ENCODE measurements at regions not wholly inside any gene's neighbourhood (a gene's known extent, or its start where the extent isn't known, plus 50 kb on each side); places are given as distances from the start of the nearest gene placed in this dataset.
"Not testable (repeated sequence)": the region's sequence is repeated elsewhere in the genome, so short reads cannot be mapped to it uniquely, and the experiment has no call there.

GRCh38 chrX:46165411-46165810 is 379.8 kb downstream of the ZNF674 start:
- in situ Hi-C loops (cut with MboI; ENCODE audit: low pct_unique_long_range_greater_than_20kb, low sequenced_read_pairs, unreplicated experiment): no loop called here

GRCh38 chrX:46152756-46153155 is 392.5 kb downstream of the ZNF674 start:
- no peak for DNase-seq (ENCODE audit: low spot score)
- no peak for TF ChIP-seq CTCF (IDR thresholded peaks at IDR 0.05; ENCODE audit: extremely low read depth, insufficient read depth, missing control alignments)
- in situ Hi-C loops (cut with MboI; ENCODE audit: low pct_unique_long_range_greater_than_20kb, low sequenced_read_pairs, unreplicated experiment): no loop called here

More at GRCh38 chrX:46165411-46165810, 379.8 kb downstream of the ZNF674 start:
- DNase-seq (ENCODE audit: low spot score): no peak
- no peak for TF ChIP-seq CTCF (IDR thresholded peaks at IDR 0.05; ENCODE audit: extremely low read depth, insufficient read depth, missing control alignments)

GRCh38 chrX:46151332-46151731 is 393.9 kb downstream of the ZNF674 start:
- in situ Hi-C loops (cut with MboI; ENCODE audit: low pct_unique_long_range_greater_than_20kb, low sequenced_read_pairs, unreplicated experiment); DNase-seq (ENCODE audit: low spot score): not testable (repeated sequence)

GRCh38 chrX:46144566-46144965 is 400.7 kb downstream of the ZNF674 start:
- DNase-seq (ENCODE audit: low spot score): no peak
- in situ Hi-C loops (cut with MboI; ENCODE audit: low pct_unique_long_range_greater_than_20kb, low sequenced_read_pairs, unreplicated experiment): no loop called here
- TF ChIP-seq CTCF (IDR thresholded peaks at IDR 0.05; ENCODE audit: extremely low read depth, insufficient read depth, missing control alignments): no peak

- in situ Hi-C loops (cut with MboI; ENCODE audit: low pct_unique_long_range_greater_than_20kb, low sequenced_read_pairs, unreplicated experiment): no loop called here
- DNase-seq (ENCODE audit: low spot score): no peak
- no peak for TF ChIP-seq CTCF (IDR thresholded peaks at IDR 0.05; ENCODE audit: extremely low read depth, insufficient read depth, missing control alignments)
These were observed 404.9 kb downstream of the ZNF674 start for GRCh38 chrX:46140272-46140671.

- in situ Hi-C loops (cut with MboI; ENCODE audit: low pct_unique_long_range_greater_than_20kb, low sequenced_read_pairs, unreplicated experiment): no loop called here
- no peak for DNase-seq (ENCODE audit: low spot score)
- TF ChIP-seq CTCF (IDR thresholded peaks at IDR 0.05; ENCODE audit: extremely low read depth, insufficient read depth, missing control alignments): no peak
These were observed 415.0 kb downstream of the ZNF674 start for GRCh38 chrX:46130247-46130646.

GRCh38 chrX:46125111-46125510 is 420.1 kb downstream of the ZNF674 start:
- in situ Hi-C loops (cut with MboI; ENCODE audit: low pct_unique_long_range_greater_than_20kb, low sequenced_read_pairs, unreplicated experiment): no loop called here
- no peak for TF ChIP-seq CTCF (IDR thresholded peaks at IDR 0.05; ENCODE audit: extremely low read depth, insufficient read depth, missing control alignments)
- DNase-seq (ENCODE audit: low spot score): no peak
